ENCODE measurements at regions not wholly inside any gene's neighbourhood (a gene's known extent, or its start where the extent isn't known, plus 50 kb on each side); places are given as distances from the start of the nearest gene placed in this dataset.

- DNase-seq, result no peak
Measured at GRCh38 chr11:59302991-59303390, 55.7 kb upstream of the OR5AN1 start.

- no peak for DNase-seq
Measured at GRCh38 chr11:59295435-59295834, 63.3 kb upstream of the OR5AN1 start.

GRCh38 chr11:59292611-59293010 is 66.1 kb upstream of the OR5AN1 start:
- no peak for DNase-seq

GRCh38 chr11:59291228-59291627 is 67.5 kb upstream of the OR5AN1 start:
- no peak for DNase-seq

GRCh38 chr11:59289356-59290181 is 69.1 kb upstream of the OR5AN1 start:
- DNase-seq, result no peak

- DNase-seq, result no peak
Measured at GRCh38 chr11:59285716-59286260, 72.9 kb upstream of the OR5AN1 start.

- no peak for DNase-seq
Measured at GRCh38 chr11:59284773-59285129, 72.0 kb upstream of the MPEG1 start.

- DNase-seq, result peak; percentile 50
Measured at GRCh38 chr11:59283825-59284772, 71.4 kb upstream of the MPEG1 start.

- DNase-seq, result no peak
Measured at GRCh38 chr11:59283311-59283710, 70.6 kb upstream of the MPEG1 start.

GRCh38 chr11:59281177-59281576 is 68.5 kb upstream of the MPEG1 start:
- no peak for DNase-seq

GRCh38 chr11:59273373-59273841 is 60.7 kb upstream of the MPEG1 start:
- no peak for DNase-seq

- no peak for DNase-seq
Measured at GRCh38 chr11:59272771-59273372, 60.1 kb upstream of the MPEG1 start.

GRCh38 chr11:59271811-59272327 is 59.1 kb upstream of the MPEG1 start:
- no peak for DNase-seq

- DNase-seq, result no peak
Measured at GRCh38 chr11:59271247-59271755, 58.6 kb upstream of the MPEG1 start.

GRCh38 chr11:59267736-59268475 is 55.2 kb upstream of the MPEG1 start:
- DNase-seq, result no peak

- DNase-seq, result no peak
Measured at GRCh38 chr11:59267196-59267595, 54.5 kb upstream of the MPEG1 start.

GRCh38 chr11:59266491-59266890 is 53.8 kb upstream of the MPEG1 start:
- no peak for DNase-seq

GRCh38 chr11:59265735-59266134 is 53.0 kb upstream of the MPEG1 start:
- DNase-seq, result no peak

GRCh38 chr11:59264736-59265135 is 52.0 kb upstream of the MPEG1 start:
- no peak for DNase-seq

- DNase-seq, result no peak
Measured at GRCh38 chr11:59263225-59263894, 50.6 kb upstream of the MPEG1 start.
